ENCODE measurements at regions not wholly inside any gene's neighbourhood (a gene's known extent, or its start where the extent isn't known, plus 50 kb on each side); places are given as distances from the start of the nearest gene placed in this dataset.
A peak's percentile ranks its signal among the peaks of the same experiment; 100 is the strongest.

DNA sequence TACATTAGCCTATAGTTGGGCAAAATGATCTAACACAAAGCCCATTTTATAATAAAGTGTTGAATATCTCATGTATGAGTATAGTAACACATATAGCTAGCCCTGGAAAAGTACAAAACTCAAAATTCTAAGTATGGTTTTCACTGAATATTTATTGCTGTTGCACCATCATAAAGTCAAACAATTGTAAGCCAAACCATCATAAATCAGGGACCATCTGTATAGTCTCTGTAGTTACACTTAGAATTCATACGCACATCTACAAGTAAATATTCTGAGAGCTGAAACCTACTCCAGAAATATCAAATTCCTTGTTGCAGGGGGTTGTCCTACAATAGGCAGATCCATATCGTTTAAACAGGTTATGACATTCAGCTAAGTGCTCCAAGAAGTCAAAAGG is 817.3 kb downstream of the BCKDHB start (continued):
- TF ChIP-seq CBFB (CRISPR knock-in tag; IDR thresholded peaks at IDR 0.05; ENCODE audit: low read depth), result no peak

DNA sequence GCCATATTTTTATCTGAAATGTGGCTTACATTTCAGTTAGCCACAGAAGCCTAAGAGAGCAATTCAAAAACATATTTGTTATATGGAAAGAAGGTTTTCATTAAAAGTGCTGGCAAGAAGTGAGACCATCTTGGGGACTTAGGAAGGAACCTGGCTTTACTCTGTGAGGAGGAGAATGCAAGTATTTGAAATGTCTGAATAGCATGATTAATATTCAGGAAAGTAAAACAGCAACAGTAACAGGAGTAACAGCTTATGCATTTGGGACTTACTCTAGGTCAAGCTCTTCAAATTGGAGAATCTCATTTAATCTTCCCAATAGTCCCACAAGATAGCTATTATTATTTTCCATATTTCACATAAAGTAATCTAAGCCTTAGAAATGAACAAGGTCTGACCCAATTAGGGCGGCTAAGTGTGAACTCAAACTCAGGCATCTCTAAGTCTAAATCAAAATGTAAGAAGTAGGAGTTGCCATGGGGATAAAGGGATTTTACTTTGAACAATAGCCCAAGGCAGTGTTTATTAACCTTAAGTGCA is 816.5 kb downstream of the BCKDHB start:
- H3K4me3 Mint-ChIP-seq, result no peak overlapping the region
- no peak for ATAC-seq
- no peaks in the 10 kb centered on the region for H3K27me3 Mint-ChIP-seq (ENCODE audit: low read depth)
- CTCF ChIA-PET, result no interaction called here
- DNase-seq (ENCODE audit: low spot score), result no peak
- H3K4me1 Mint-ChIP-seq, result no peaks in the 10 kb centered on the region
- TF ChIP-seq MYBL2 (CRISPR knock-in tag; IDR thresholded peaks at IDR 0.05), result no peak
- no peak for TF ChIP-seq ZNF281 (CRISPR knock-in tag; IDR thresholded peaks at IDR 0.05)
- TF ChIP-seq, protein P1, sequence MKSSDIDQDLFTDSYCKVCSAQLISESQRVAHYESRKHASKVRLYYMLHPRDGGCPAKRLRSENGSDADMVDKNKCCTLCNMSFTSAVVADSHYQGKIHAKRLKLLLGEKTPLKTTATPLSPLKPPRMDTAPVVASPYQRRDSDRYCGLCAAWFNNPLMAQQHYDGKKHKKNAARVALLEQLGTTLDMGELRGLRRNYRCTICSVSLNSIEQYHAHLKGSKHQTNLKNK (CRISPR knock-in tag; IDR thresholded peaks at IDR 0.05), result no peak
- no peak for TF ChIP-seq SMAD4 (CRISPR knock-in tag; IDR thresholded peaks at IDR 0.05)
- TF ChIP-seq FOXP1 (CRISPR knock-in tag; IDR thresholded peaks at IDR 0.05; ENCODE audit: borderline replicate concordance), result no peak
- TF ChIP-seq ZNF425 (CRISPR knock-in tag; conservative IDR thresholded peaks at IDR 0.05), result no peak
- TF ChIP-seq, protein P2, sequence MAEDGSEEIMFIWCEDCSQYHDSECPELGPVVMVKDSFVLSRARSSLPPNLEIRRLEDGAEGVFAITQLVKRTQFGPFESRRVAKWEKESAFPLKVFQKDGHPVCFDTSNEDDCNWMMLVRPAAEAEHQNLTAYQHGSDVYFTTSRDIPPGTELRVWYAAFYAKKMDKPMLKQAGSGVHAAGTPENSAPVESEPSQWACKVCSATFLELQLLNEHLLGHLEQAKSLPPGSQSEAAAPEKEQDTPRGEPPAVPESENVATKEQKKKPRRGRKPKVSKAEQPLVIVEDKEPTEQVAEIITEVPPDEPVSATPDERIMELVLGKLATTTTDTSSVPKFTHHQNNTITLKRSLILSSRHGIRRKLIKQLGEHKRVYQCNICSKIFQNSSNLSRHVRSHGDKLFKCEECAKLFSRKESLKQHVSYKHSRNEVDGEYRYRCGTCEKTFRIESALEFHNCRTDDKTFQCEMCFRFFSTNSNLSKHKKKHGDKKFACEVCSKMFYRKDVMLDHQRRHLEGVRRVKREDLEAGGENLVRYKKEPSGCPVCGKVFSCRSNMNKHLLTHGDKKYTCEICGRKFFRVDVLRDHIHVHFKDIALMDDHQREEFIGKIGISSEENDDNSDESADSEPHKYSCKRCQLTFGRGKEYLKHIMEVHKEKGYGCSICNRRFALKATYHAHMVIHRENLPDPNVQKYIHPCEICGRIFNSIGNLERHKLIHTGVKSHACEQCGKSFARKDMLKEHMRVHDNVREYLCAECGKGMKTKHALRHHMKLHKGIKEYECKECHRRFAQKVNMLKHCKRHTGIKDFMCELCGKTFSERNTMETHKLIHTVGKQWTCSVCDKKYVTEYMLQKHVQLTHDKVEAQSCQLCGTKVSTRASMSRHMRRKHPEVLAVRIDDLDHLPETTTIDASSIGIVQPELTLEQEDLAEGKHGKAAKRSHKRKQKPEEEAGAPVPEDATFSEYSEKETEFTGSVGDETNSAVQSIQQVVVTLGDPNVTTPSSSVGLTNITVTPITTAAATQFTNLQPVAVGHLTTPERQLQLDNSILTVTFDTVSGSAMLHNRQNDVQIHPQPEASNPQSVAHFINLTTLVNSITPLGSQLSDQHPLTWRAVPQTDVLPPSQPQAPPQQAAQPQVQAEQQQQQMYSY (CRISPR knock-in tag; IDR thresholded peaks at IDR 0.05), result no peak
- TF ChIP-seq ETV6 (CRISPR knock-in tag; IDR thresholded peaks at IDR 0.05), result no peak
- TF ChIP-seq, protein P3, sequence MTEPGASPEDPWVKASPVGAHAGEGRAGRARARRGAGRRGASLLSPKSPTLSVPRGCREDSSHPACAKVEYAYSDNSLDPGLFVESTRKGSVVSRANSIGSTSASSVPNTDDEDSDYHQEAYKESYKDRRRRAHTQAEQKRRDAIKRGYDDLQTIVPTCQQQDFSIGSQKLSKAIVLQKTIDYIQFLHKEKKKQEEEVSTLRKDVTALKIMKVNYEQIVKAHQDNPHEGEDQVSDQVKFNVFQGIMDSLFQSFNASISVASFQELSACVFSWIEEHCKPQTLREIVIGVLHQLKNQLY (CRISPR knock-in tag; IDR thresholded peaks at IDR 0.05), result no peak
- peaks cover 19% of the 10 kb centered on the region for H3K9me3 Mint-ChIP-seq
- POLR2A ChIA-PET, result no interaction called here
- no peak overlapping the region for H3K27ac Mint-ChIP-seq
- H3K36me3 Mint-ChIP-seq, result peaks cover 2% of the 10 kb centered on the region; the same call in 1 of the 2 replicates

- ChIA-PET CTCF (no interaction called here), POLR2A (no interaction called here)
- Mint-ChIP-seq H3K9me3 (peaks cover 13% of the 10 kb centered on the region), H3K27ac (peak overlapping the region; percentile 14; the same call in 1 of the 2 replicates), H3K4me1 (no peaks in the 10 kb centered on the region), H3K4me3 (no peak overlapping the region), H3K36me3 (peaks cover 2% of the 10 kb centered on the region; the same call in 1 of the 2 replicates), H3K27me3 (ENCODE audit: low read depth) (no peaks in the 10 kb centered on the region)
- no peak for DNase-seq (ENCODE audit: low spot score)
- no peak for ATAC-seq
- TF ChIP-seq ZNF138 (CRISPR knock-in tag; conservative IDR thresholded peaks at IDR 0.05) (no peak), CREM (CRISPR knock-in tag; IDR thresholded peaks at IDR 0.05) (no peak), TP53 (CRISPR knock-in tag; IDR thresholded peaks at IDR 0.05) (no peak), SMAD4 (CRISPR knock-in tag; IDR thresholded peaks at IDR 0.05) (no peak), ZBTB21 (CRISPR knock-in tag; IDR thresholded peaks at IDR 0.05; ENCODE audit: borderline replicate concordance) (no peak), ZNF532 (CRISPR knock-in tag; IDR thresholded peaks at IDR 0.05; ENCODE audit: borderline replicate concordance) (no peak), JAZF1 (CRISPR knock-in tag; IDR thresholded peaks at IDR 0.05) (no peak)
Observed at GRCh38 chr6:80921861-80922460, 815.5 kb downstream of the BCKDHB start.

All from WTC11 (cell line).